ENCODE measurements at regions not wholly inside any gene's neighbourhood (a gene's known extent, or its start where the extent isn't known, plus 50 kb on each side); places are given as distances from the start of the nearest gene placed in this dataset.

DNA sequence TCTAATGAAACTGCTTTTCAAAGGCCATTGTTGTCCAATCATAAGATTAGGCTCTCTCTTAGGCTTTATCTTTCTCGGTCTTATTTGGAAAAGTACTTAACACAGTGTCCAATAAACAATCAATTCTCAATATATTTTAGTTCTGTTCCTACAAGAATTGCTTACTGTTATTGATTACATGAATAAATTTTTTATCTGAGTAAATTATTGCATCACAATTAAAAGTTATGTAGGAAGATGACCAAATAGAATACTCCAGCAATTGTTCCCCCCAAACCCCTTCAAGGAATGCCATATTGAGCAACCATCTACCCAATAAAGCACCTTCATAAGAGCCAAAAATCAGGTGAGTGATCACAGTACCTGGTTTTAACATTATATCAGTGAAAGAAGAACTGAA, 55.0 kb upstream of the RFX7 start:
- TF ChIP-seq, protein P1, sequence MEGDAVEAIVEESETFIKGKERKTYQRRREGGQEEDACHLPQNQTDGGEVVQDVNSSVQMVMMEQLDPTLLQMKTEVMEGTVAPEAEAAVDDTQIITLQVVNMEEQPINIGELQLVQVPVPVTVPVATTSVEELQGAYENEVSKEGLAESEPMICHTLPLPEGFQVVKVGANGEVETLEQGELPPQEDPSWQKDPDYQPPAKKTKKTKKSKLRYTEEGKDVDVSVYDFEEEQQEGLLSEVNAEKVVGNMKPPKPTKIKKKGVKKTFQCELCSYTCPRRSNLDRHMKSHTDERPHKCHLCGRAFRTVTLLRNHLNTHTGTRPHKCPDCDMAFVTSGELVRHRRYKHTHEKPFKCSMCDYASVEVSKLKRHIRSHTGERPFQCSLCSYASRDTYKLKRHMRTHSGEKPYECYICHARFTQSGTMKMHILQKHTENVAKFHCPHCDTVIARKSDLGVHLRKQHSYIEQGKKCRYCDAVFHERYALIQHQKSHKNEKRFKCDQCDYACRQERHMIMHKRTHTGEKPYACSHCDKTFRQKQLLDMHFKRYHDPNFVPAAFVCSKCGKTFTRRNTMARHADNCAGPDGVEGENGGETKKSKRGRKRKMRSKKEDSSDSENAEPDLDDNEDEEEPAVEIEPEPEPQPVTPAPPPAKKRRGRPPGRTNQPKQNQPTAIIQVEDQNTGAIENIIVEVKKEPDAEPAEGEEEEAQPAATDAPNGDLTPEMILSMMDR (conservative IDR thresholded peaks at IDR 0.05 in 1 of 2, IDR thresholded peaks at IDR 0.05 in 1 of 2; ENCODE audit: extremely low read depth in 1 of 2, insufficient read depth in 1 of 2, low read depth in 1 of 2, low read length in 2 of 2), result no peak
- TF ChIP-seq EZH2 (IDR thresholded peaks at IDR 0.05; ENCODE audit: borderline replicate concordance, low read length), result no peak

Data from mammary epithelial cell (primary cell).